ENCODE measurements at regions not wholly inside any gene's neighbourhood (a gene's known extent, or its start where the extent isn't known, plus 50 kb on each side); places are given as distances from the start of the nearest gene placed in this dataset.

- H3K27ac Mint-ChIP-seq, result no peak overlapping the region
- no peaks in the 10 kb centered on the region for H3K36me3 Mint-ChIP-seq
- no peaks in the 10 kb centered on the region for H3K27me3 Mint-ChIP-seq
- no peak overlapping the region for H3K4me3 Mint-ChIP-seq
- CTCF ChIA-PET, result no interaction called here
- H3K4me1 Mint-ChIP-seq, result no peaks in the 10 kb centered on the region
- no peaks in the 10 kb centered on the region for H3K9me3 Mint-ChIP-seq
- no peak for DNase-seq
Measured at GRCh38 chr2:65878011-65878340, 445.6 kb upstream of the SPRED2 start.

GRCh38 chr2:65877331-65878010 lies 445.1 kb upstream of the SPRED2 start:
- H3K9me3 Mint-ChIP-seq, result no peaks in the 10 kb centered on the region
- CTCF ChIA-PET, result no interaction called here
- H3K4me1 Mint-ChIP-seq, result no peaks in the 10 kb centered on the region
- no peak overlapping the region for H3K4me3 Mint-ChIP-seq
- H3K36me3 Mint-ChIP-seq, result no peaks in the 10 kb centered on the region
- DNase-seq, result no peak
- no peak overlapping the region for H3K27ac Mint-ChIP-seq
- no peaks in the 10 kb centered on the region for H3K27me3 Mint-ChIP-seq

GRCh38 chr2:65876114-65876513 lies 443.7 kb upstream of the SPRED2 start:
- no peak for DNase-seq
- no peaks in the 10 kb centered on the region for H3K9me3 Mint-ChIP-seq
- H3K4me1 Mint-ChIP-seq, result no peaks in the 10 kb centered on the region
- no peak overlapping the region for H3K4me3 Mint-ChIP-seq
- CTCF ChIA-PET, result no interaction called here
- H3K27me3 Mint-ChIP-seq, result no peaks in the 10 kb centered on the region
- H3K27ac Mint-ChIP-seq, result no peak overlapping the region
- H3K36me3 Mint-ChIP-seq, result no peaks in the 10 kb centered on the region

- no peaks in the 10 kb centered on the region for H3K4me1 Mint-ChIP-seq
- no peaks in the 10 kb centered on the region for H3K27me3 Mint-ChIP-seq
- H3K4me3 Mint-ChIP-seq, result no peak overlapping the region
- H3K9me3 Mint-ChIP-seq, result no peaks in the 10 kb centered on the region
- H3K27ac Mint-ChIP-seq, result no peak overlapping the region
- DNase-seq, result no peak
- no peaks in the 10 kb centered on the region for H3K36me3 Mint-ChIP-seq
- CTCF ChIA-PET, result no interaction called here
Measured at GRCh38 chr2:65870826-65871225, 438.4 kb upstream of the SPRED2 start.

GRCh38 chr2:65869296-65869695 lies 436.9 kb upstream of the SPRED2 start:
- H3K4me3 Mint-ChIP-seq, result no peak overlapping the region
- H3K27ac Mint-ChIP-seq, result no peak overlapping the region
- no peaks in the 10 kb centered on the region for H3K4me1 Mint-ChIP-seq
- CTCF ChIA-PET, result no interaction called here
- H3K36me3 Mint-ChIP-seq, result no peaks in the 10 kb centered on the region
- H3K27me3 Mint-ChIP-seq, result no peaks in the 10 kb centered on the region
- no peak for DNase-seq
- no peaks in the 10 kb centered on the region for H3K9me3 Mint-ChIP-seq

- no peak overlapping the region for H3K4me3 Mint-ChIP-seq
- H3K27me3 Mint-ChIP-seq, result no peaks in the 10 kb centered on the region
- CTCF ChIA-PET, result no interaction called here
- no peak overlapping the region for H3K27ac Mint-ChIP-seq
- DNase-seq, result no peak
- no peaks in the 10 kb centered on the region for H3K4me1 Mint-ChIP-seq
- no peaks in the 10 kb centered on the region for H3K36me3 Mint-ChIP-seq
- no peaks in the 10 kb centered on the region for H3K9me3 Mint-ChIP-seq
Measured at GRCh38 chr2:65868177-65868576, 435.8 kb upstream of the SPRED2 start.

- DNase-seq, result no peak
- Mint-ChIP-seq H3K4me3 (no peak overlapping the region), H3K9me3 (no peaks in the 10 kb centered on the region), H3K36me3 (no peaks in the 10 kb centered on the region), H3K4me1 (no peaks in the 10 kb centered on the region), H3K27me3 (no peaks in the 10 kb centered on the region), H3K27ac (no peak overlapping the region)
- CTCF ChIA-PET, result no interaction called here
Measured at GRCh38 chr2:65867446-65867845, 435.0 kb upstream of the SPRED2 start.

GRCh38 chr2:65866148-65866547 lies 433.7 kb upstream of the SPRED2 start:
- Mint-ChIP-seq H3K4me1 (no peaks in the 10 kb centered on the region), H3K9me3 (no peaks in the 10 kb centered on the region), H3K4me3 (no peak overlapping the region), H3K27ac (no peak overlapping the region), H3K36me3 (no peaks in the 10 kb centered on the region), H3K27me3 (no peaks in the 10 kb centered on the region)
- DNase-seq, result no peak
- CTCF ChIA-PET, result no interaction called here

- no peaks in the 10 kb centered on the region for H3K36me3 Mint-ChIP-seq
- CTCF ChIA-PET, result no interaction called here
Measured at GRCh38 chr2:65864619-65865018, 432.2 kb upstream of the SPRED2 start.

GRCh38 chr2:65863713-65864112 lies 431.3 kb upstream of the SPRED2 start:
- Mint-ChIP-seq H3K4me3 (no peak overlapping the region), H3K4me1 (no peaks in the 10 kb centered on the region), H3K27ac (no peak overlapping the region), H3K9me3 (no peaks in the 10 kb centered on the region), H3K27me3 (no peaks in the 10 kb centered on the region), H3K36me3 (no peaks in the 10 kb centered on the region)
- CTCF ChIA-PET, result no interaction called here
- no peak for DNase-seq

More at GRCh38 chr2:65864619-65865018, 432.2 kb upstream of the SPRED2 start:
- H3K4me3 Mint-ChIP-seq, result no peak overlapping the region
- DNase-seq, result no peak
- no peaks in the 10 kb centered on the region for H3K9me3 Mint-ChIP-seq
- H3K4me1 Mint-ChIP-seq, result no peaks in the 10 kb centered on the region
- H3K27me3 Mint-ChIP-seq, result no peaks in the 10 kb centered on the region
- no peak overlapping the region for H3K27ac Mint-ChIP-seq

GRCh38 chr2:65856928-65857327 lies 424.5 kb upstream of the SPRED2 start:
- Mint-ChIP-seq H3K36me3 (no peaks in the 10 kb centered on the region), H3K4me3 (no peak overlapping the region), H3K4me1 (no peaks in the 10 kb centered on the region), H3K9me3 (no peaks in the 10 kb centered on the region), H3K27me3 (no peaks in the 10 kb centered on the region), H3K27ac (no peak overlapping the region)
- no peak for DNase-seq
- CTCF ChIA-PET, result no interaction called here

GRCh38 chr2:65856423-65856822 lies 424.0 kb upstream of the SPRED2 start:
- DNase-seq, result no peak
- H3K27me3 Mint-ChIP-seq, result no peaks in the 10 kb centered on the region
- CTCF ChIA-PET, result no interaction called here
- no peak overlapping the region for H3K4me3 Mint-ChIP-seq
- no peak overlapping the region for H3K27ac Mint-ChIP-seq
- H3K4me1 Mint-ChIP-seq, result no peaks in the 10 kb centered on the region
- H3K9me3 Mint-ChIP-seq, result no peaks in the 10 kb centered on the region
- H3K36me3 Mint-ChIP-seq, result no peaks in the 10 kb centered on the region

GRCh38 chr2:65850695-65851094 lies 418.3 kb upstream of the SPRED2 start:
- H3K4me1 Mint-ChIP-seq, result no peaks in the 10 kb centered on the region
- H3K4me3 Mint-ChIP-seq, result no peak overlapping the region
- H3K36me3 Mint-ChIP-seq, result no peaks in the 10 kb centered on the region
- DNase-seq, result no peak
- no peaks in the 10 kb centered on the region for H3K9me3 Mint-ChIP-seq
- H3K27me3 Mint-ChIP-seq, result no peaks in the 10 kb centered on the region
- CTCF ChIA-PET, result no interaction called here
- H3K27ac Mint-ChIP-seq, result no peak overlapping the region

GRCh38 chr2:65846989-65847678 lies 414.7 kb upstream of the SPRED2 start:
- Mint-ChIP-seq H3K27ac (no peak overlapping the region), H3K36me3 (no peaks in the 10 kb centered on the region), H3K27me3 (no peaks in the 10 kb centered on the region), H3K4me1 (no peaks in the 10 kb centered on the region), H3K9me3 (peaks cover 2% of the 10 kb centered on the region), H3K4me3 (no peak overlapping the region)
- DNase-seq, result no peak
- CTCF ChIA-PET, result no interaction called here

- H3K27me3 Mint-ChIP-seq, result no peaks in the 10 kb centered on the region
- no peaks in the 10 kb centered on the region for H3K4me1 Mint-ChIP-seq
- no peak for DNase-seq
- peaks cover 4% of the 10 kb centered on the region for H3K9me3 Mint-ChIP-seq
- no peak overlapping the region for H3K27ac Mint-ChIP-seq
- CTCF ChIA-PET, result no interaction called here
- no peaks in the 10 kb centered on the region for H3K36me3 Mint-ChIP-seq
- no peak overlapping the region for H3K4me3 Mint-ChIP-seq
Measured at GRCh38 chr2:65845442-65846182, 413.2 kb upstream of the SPRED2 start.

Measured in activated naive CD4-positive, alpha-beta T cell treated with anti-CD3 and anti-CD28 coated beads, Interleukin-2, amount 10 ng/mL, durations not matched to agents 7 days and 5 days (primary cell).